ENCODE measurements at regions not wholly inside any gene's neighbourhood (a gene's known extent, or its start where the extent isn't known, plus 50 kb on each side); places are given as distances from the start of the nearest gene placed in this dataset.

- H3K27me3 ChIP-seq (replicated peaks; ENCODE audit: control insufficient read depth, insufficient read depth, low read length): no peaks in the 10 kb centered on the region; the same call in 1 of the 2 replicates
- TF ChIP-seq CTCF (IDR thresholded peaks at IDR 0.05; ENCODE audit: insufficient read depth, low read length, poor library complexity, severe bottlenecking): no peak
- no peak overlapping the region for H3K4me3 ChIP-seq (replicated peaks; ENCODE audit: low read depth, low read length)
- DNase-seq (ENCODE audit: extremely low read depth, insufficient read length): no peak
- H3K36me3 ChIP-seq (ENCODE audit: control insufficient read depth, insufficient read depth, low read length): no peaks in the 10 kb centered on the region
These were observed 170.5 kb downstream of the PTPN11 start for GRCh38 chr12:112589275-112589674.

- no peak overlapping the region for H3K4me3 ChIP-seq (replicated peaks; ENCODE audit: low read depth, low read length)
- TF ChIP-seq CTCF (IDR thresholded peaks at IDR 0.05; ENCODE audit: insufficient read depth, low read length, poor library complexity, severe bottlenecking): no peak
- no peaks in the 10 kb centered on the region; the same call in 1 of the 2 replicates for H3K27me3 ChIP-seq (replicated peaks; ENCODE audit: control insufficient read depth, insufficient read depth, low read length)
- H3K36me3 ChIP-seq (ENCODE audit: control insufficient read depth, insufficient read depth, low read length): no peaks in the 10 kb centered on the region
- no peak for DNase-seq (ENCODE audit: extremely low read depth, insufficient read length)
These were observed 171.5 kb downstream of the PTPN11 start for GRCh38 chr12:112590281-112590680.

GRCh38 chr12:112591488-112591887 is 172.7 kb downstream of the PTPN11 start:
- DNase-seq (ENCODE audit: extremely low read depth, insufficient read length): no peak
- H3K4me3 ChIP-seq (replicated peaks; ENCODE audit: low read depth, low read length): no peak overlapping the region
- H3K27me3 ChIP-seq (replicated peaks; ENCODE audit: control insufficient read depth, insufficient read depth, low read length): no peaks in the 10 kb centered on the region
- TF ChIP-seq CTCF (IDR thresholded peaks at IDR 0.05; ENCODE audit: insufficient read depth, low read length, poor library complexity, severe bottlenecking): no peak
- no peaks in the 10 kb centered on the region for H3K36me3 ChIP-seq (ENCODE audit: control insufficient read depth, insufficient read depth, low read length)

- no peaks in the 10 kb centered on the region for H3K36me3 ChIP-seq (ENCODE audit: control insufficient read depth, insufficient read depth, low read length)
- DNase-seq (ENCODE audit: extremely low read depth, insufficient read length): no peak
- no peak overlapping the region for H3K4me3 ChIP-seq (replicated peaks; ENCODE audit: low read depth, low read length)
- no peak for TF ChIP-seq CTCF (IDR thresholded peaks at IDR 0.05; ENCODE audit: insufficient read depth, low read length, poor library complexity, severe bottlenecking)
- no peaks in the 10 kb centered on the region; the same call in 1 of the 2 replicates for H3K27me3 ChIP-seq (replicated peaks; ENCODE audit: control insufficient read depth, insufficient read depth, low read length)
These were observed 176.7 kb downstream of the PTPN11 start for GRCh38 chr12:112595410-112595809.

GRCh38 chr12:112597986-112598385 is 179.2 kb downstream of the PTPN11 start:
- no peak overlapping the region for H3K4me3 ChIP-seq (replicated peaks; ENCODE audit: low read depth, low read length)
- DNase-seq (ENCODE audit: extremely low read depth, insufficient read length): no peak
- no peaks in the 10 kb centered on the region; the same call in 1 of the 2 replicates for H3K27me3 ChIP-seq (replicated peaks; ENCODE audit: control insufficient read depth, insufficient read depth, low read length)
- no peaks in the 10 kb centered on the region for H3K36me3 ChIP-seq (ENCODE audit: control insufficient read depth, insufficient read depth, low read length)
- no peak for TF ChIP-seq CTCF (IDR thresholded peaks at IDR 0.05; ENCODE audit: insufficient read depth, low read length, poor library complexity, severe bottlenecking)

- H3K4me3 ChIP-seq (replicated peaks; ENCODE audit: low read depth, low read length): no peak overlapping the region
- H3K36me3 ChIP-seq (ENCODE audit: control insufficient read depth, insufficient read depth, low read length): no peaks in the 10 kb centered on the region
- no peaks in the 10 kb centered on the region; the same call in 1 of the 2 replicates for H3K27me3 ChIP-seq (replicated peaks; ENCODE audit: control insufficient read depth, insufficient read depth, low read length)
- TF ChIP-seq CTCF (IDR thresholded peaks at IDR 0.05; ENCODE audit: insufficient read depth, low read length, poor library complexity, severe bottlenecking): no peak
- DNase-seq (ENCODE audit: extremely low read depth, insufficient read length): no peak
These were observed 179.9 kb downstream of the PTPN11 start for GRCh38 chr12:112598626-112599025.
